ENCODE measurements at regions not wholly inside any gene's neighbourhood (a gene's known extent, or its start where the extent isn't known, plus 50 kb on each side); places are given as distances from the start of the nearest gene placed in this dataset.

- no peak for DNase-seq
- in situ Hi-C loops (cut with HindIII; ENCODE audit: low pct_ligation_motif_present, low sequenced_read_pairs) = no loop called here
- TF ChIP-seq, protein P1, sequence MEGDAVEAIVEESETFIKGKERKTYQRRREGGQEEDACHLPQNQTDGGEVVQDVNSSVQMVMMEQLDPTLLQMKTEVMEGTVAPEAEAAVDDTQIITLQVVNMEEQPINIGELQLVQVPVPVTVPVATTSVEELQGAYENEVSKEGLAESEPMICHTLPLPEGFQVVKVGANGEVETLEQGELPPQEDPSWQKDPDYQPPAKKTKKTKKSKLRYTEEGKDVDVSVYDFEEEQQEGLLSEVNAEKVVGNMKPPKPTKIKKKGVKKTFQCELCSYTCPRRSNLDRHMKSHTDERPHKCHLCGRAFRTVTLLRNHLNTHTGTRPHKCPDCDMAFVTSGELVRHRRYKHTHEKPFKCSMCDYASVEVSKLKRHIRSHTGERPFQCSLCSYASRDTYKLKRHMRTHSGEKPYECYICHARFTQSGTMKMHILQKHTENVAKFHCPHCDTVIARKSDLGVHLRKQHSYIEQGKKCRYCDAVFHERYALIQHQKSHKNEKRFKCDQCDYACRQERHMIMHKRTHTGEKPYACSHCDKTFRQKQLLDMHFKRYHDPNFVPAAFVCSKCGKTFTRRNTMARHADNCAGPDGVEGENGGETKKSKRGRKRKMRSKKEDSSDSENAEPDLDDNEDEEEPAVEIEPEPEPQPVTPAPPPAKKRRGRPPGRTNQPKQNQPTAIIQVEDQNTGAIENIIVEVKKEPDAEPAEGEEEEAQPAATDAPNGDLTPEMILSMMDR (IDR thresholded peaks at IDR 0.05; ENCODE audit: low read depth, low read length, missing control alignments) = no peak
- H3K36me3 ChIP-seq (replicated peaks) = no peaks in the 10 kb centered on the region
- H3K27me3 ChIP-seq (replicated peaks) = no peaks in the 10 kb centered on the region
- H3K4me3 ChIP-seq (ENCODE audit: low read depth, low read length) = no peak overlapping the region
- peak overlapping the region; percentile 54 for H3K27ac ChIP-seq
Observed at GRCh38 chr15:39299486-39300267, 281.2 kb upstream of the THBS1 start.

- in situ Hi-C loops (cut with HindIII; ENCODE audit: low pct_ligation_motif_present, low sequenced_read_pairs) = no loop called here
- TF ChIP-seq, protein P1 (IDR thresholded peaks at IDR 0.05; ENCODE audit: low read depth, low read length, missing control alignments) = no peak
- DNase-seq = peak; percentile 53
- no peak overlapping the region for H3K4me3 ChIP-seq (ENCODE audit: low read depth, low read length)
- H3K27ac ChIP-seq = peak overlapping the region; percentile 54
- H3K36me3 ChIP-seq (replicated peaks) = no peaks in the 10 kb centered on the region
- H3K27me3 ChIP-seq (replicated peaks) = no peaks in the 10 kb centered on the region
Observed at GRCh38 chr15:39300451-39301153, 280.3 kb upstream of the THBS1 start.

DNA sequence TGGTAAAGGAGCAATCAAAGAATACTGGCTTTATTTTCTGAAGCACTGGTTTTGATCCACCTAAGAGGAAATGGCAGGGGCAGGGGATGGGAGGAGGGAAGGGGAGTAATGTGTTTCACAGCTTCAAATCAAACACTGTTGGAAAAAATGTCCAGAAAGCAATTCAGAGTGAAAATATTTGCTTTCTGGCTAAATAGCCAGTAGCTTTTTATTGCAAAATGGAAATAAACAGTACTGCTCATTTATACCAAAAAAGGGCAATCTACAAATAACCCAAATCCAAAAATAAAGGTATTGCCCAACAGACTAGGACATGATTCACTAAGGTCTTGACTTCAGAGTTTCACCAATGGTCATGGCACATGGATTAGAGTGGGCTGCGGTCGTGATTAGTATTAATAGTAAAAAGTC lies 279.3 kb upstream of the THBS1 start:
- Histone ChIP-seq H3K4me3 (ENCODE audit: low read depth, low read length) (no peak overlapping the region), H3K27me3 (replicated peaks) (no peaks in the 10 kb centered on the region), H3K27ac (peak overlapping the region; percentile 54), H3K36me3 (replicated peaks) (no peaks in the 10 kb centered on the region)
- DNase-seq = no peak
- TF ChIP-seq, protein P1 (IDR thresholded peaks at IDR 0.05; ENCODE audit: low read depth, low read length, missing control alignments) = no peak
- in situ Hi-C loops (cut with HindIII; ENCODE audit: low pct_ligation_motif_present, low sequenced_read_pairs) = no loop called here

- in situ Hi-C loops (cut with HindIII; ENCODE audit: low pct_ligation_motif_present, low sequenced_read_pairs) = no loop called here
- no peak overlapping the region for H3K27ac ChIP-seq
- TF ChIP-seq, protein P1 (IDR thresholded peaks at IDR 0.05; ENCODE audit: low read depth, low read length, missing control alignments) = no peak
- DNase-seq = no peak
- no peak overlapping the region for H3K4me3 ChIP-seq (ENCODE audit: low read depth, low read length)
- H3K27me3 ChIP-seq (replicated peaks) = no peaks in the 10 kb centered on the region
- no peaks in the 10 kb centered on the region for H3K36me3 ChIP-seq (replicated peaks)
Observed at GRCh38 chr15:39302936-39303335, 277.9 kb upstream of the THBS1 start.

DNA sequence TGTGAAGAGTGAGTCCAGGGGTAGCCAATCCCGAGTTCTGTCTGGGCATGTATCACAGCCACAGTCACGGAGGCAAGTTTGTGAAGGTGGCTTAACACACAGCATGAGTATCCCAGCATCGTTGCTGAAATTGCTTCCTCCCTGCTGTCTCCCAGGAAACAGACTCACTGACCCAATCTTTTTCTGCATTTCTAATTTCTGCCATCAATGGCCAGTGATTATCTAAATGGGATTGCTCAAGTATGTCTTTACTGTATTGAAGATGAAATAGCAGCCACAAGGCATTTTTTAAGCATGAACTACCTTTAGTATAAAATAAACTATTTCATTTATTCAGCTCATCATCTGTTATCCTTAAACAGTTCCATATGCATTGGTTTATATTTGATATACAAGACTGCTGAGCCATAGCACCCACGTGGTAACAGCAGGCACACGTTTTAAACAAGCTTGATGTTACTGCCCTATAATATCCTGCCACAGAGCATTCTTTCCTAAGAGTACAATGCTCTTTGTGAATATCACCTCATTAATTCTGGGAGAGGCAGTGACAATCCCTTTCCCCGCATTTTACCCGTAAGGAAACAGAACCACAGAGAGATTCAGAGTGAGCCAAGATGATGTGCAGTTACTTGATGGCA lies 276.6 kb upstream of the THBS1 start:
- TF ChIP-seq, protein P1 (IDR thresholded peaks at IDR 0.05; ENCODE audit: low read depth, low read length, missing control alignments) = no peak
- Histone ChIP-seq H3K36me3 (replicated peaks) (no peaks in the 10 kb centered on the region), H3K4me3 (ENCODE audit: low read depth, low read length) (no peak overlapping the region), H3K27ac (no peak overlapping the region), H3K27me3 (replicated peaks) (no peaks in the 10 kb centered on the region)
- in situ Hi-C loops (cut with HindIII; ENCODE audit: low pct_ligation_motif_present, low sequenced_read_pairs) = no loop called here
- no peak for DNase-seq

All from brain microvascular endothelial cell (primary cell).